AG04450 (cell line): ENCODE measurements at regions not wholly inside any gene's neighbourhood (a gene's known extent, or its start where the extent isn't known, plus 50 kb on each side); places are given as distances from the start of the nearest gene placed in this dataset.

ENCODE experiments used
- CTCF ChIA-PET: fragments of 300-600, 350-600 bp; formaldehyde crosslinking; extraction: SDS; loops from one replicate; lab custom pipeline; 2022; ENCODE audit warnings: antibody characterized with exemption, inconsistent platforms; lab: Charles Lee
- POLR2A ChIA-PET: fragments of 350-600 bp; formaldehyde crosslinking; extraction: SDS; loops from one replicate; lab custom pipeline; 2021; ENCODE audit warnings: antibody characterized with exemption, inconsistent platforms; lab: Yijun Ruan, JAX
- DNase-seq: peaks from one replicate; pipeline ENCODE4 v3.0.0-alpha.2; 2011; ENCODE audit warnings: low read depth, low spot score
- H3K27ac ChIP-seq: one replicate; pipeline ENCODE4 v1.5.1; 2012; ENCODE audit warnings: low read depth, low read length, control low read depth
- H3K27me3 ChIP-seq: one replicate; pipeline ENCODE4 v1.6.0; 2012; ENCODE audit warnings: low read length; ENCODE audit not compliant: control insufficient read depth, insufficient read depth
- H3K4me3 ChIP-seq: 2 replicates; pipeline ENCODE4 v1.5.1; 2011; ENCODE audit warnings: mild to moderate bottlenecking, low read depth, low read length, control low read depth
- H3K9me3 ChIP-seq: 2 replicates; pipeline ENCODE4 v1.5.1; 2012; ENCODE audit warnings: low read length; ENCODE audit not compliant: control insufficient read depth, insufficient read depth
- TF ChIP-seq, protein P1 (sequence below): IDR thresholded peaks from 2 replicates; pipeline ENCODE4 v1.5.1; 2011; ENCODE audit warnings: low read depth, low read length, control low read depth, inconsistent platforms

DNA sequence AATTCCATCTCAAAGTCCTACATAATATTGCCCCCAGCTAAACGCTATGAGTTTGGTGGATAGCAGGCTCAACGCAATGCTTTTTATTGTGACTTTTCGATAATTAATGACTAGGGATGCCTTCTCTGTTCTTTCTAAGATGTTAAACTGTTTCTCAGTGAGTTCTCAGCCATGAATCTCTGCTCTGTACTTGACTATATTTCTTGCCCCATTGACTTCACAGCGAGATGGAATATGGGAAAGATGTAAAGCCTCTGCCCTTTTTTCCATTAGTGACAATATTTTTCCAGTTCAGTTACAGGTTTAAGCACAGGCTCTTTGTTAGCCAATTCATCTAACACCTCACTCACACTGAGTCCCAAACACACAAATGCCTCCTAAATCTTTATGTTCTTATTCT lies 1022.0 kb downstream of the ADGRL3 start:
- POLR2A ChIA-PET: no interaction called here
- H3K27me3 ChIP-seq: no peaks in the 10 kb centered on the region
- H3K9me3 ChIP-seq: no peaks in the 10 kb centered on the region
- TF ChIP-seq, protein P1, sequence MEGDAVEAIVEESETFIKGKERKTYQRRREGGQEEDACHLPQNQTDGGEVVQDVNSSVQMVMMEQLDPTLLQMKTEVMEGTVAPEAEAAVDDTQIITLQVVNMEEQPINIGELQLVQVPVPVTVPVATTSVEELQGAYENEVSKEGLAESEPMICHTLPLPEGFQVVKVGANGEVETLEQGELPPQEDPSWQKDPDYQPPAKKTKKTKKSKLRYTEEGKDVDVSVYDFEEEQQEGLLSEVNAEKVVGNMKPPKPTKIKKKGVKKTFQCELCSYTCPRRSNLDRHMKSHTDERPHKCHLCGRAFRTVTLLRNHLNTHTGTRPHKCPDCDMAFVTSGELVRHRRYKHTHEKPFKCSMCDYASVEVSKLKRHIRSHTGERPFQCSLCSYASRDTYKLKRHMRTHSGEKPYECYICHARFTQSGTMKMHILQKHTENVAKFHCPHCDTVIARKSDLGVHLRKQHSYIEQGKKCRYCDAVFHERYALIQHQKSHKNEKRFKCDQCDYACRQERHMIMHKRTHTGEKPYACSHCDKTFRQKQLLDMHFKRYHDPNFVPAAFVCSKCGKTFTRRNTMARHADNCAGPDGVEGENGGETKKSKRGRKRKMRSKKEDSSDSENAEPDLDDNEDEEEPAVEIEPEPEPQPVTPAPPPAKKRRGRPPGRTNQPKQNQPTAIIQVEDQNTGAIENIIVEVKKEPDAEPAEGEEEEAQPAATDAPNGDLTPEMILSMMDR: no peak
- H3K27ac ChIP-seq: no peak overlapping the region
- no peak for DNase-seq
- CTCF ChIA-PET: no interaction called here
- H3K4me3 ChIP-seq: no peak overlapping the region

DNA sequence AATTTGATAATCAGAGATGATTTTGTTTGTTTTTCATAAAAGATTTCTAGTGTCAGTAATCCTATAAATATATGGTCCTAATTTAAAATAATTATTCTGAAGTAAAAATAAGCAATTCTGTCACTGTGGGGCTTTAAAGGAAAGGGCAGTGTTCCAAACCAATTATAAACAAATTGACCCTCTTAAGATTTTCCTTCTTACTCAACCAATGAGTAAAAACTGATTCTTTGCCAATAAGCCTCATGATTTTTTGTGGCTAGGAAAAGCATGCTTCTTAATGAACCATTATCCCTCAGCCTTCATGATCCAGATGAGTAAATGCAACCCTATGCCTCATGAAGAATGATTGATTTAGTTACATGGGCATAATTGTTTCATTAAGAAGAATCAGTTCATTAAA lies 1010.4 kb downstream of the ADGRL3 start:
- H3K4me3 ChIP-seq: no peak overlapping the region
- H3K27ac ChIP-seq: no peak overlapping the region
- POLR2A ChIA-PET: no interaction called here
- TF ChIP-seq, protein P1: no peak
- no peak for DNase-seq
- no peaks in the 10 kb centered on the region for H3K27me3 ChIP-seq
- CTCF ChIA-PET: no interaction called here
- H3K9me3 ChIP-seq: no peaks in the 10 kb centered on the region

DNA sequence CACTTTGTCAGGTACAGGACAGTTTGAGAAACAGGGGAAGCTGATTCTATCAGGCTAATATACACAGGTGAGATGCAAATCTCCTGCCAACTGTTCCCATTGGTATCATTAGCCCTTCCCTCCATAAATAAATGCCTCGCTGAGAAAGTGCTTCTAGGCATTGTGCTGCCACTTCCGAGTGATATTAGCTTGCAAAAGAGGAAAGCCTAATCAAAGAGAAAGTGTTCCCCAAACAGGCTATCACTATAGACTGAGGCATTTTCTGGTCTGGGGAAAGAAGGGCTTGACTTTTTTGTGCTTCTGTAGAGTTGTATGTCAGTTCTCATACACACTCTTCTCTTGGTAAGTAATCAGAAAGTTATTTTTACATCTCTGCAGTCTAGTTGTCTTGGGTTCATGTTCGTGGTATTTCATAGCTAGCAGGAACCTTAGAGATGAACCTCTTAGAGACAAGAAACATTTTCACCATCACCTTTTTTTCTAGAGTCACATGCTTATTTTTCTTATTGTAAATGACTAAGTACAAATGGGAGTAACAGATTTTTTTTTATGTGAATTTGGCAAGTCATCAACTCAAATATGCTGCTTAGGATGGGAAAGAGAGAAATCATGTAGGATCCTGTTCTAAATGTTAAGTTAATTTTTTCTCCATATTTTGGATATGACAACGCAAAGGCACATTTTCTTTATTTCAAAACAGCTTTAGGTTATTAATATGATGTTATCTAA lies 1009.8 kb downstream of the ADGRL3 start:
- Histone ChIP-seq H3K27me3 (no peaks in the 10 kb centered on the region), H3K4me3 (no peak overlapping the region), H3K9me3 (no peaks in the 10 kb centered on the region), H3K27ac (no peak overlapping the region)
- POLR2A ChIA-PET: no interaction called here
- no peak for DNase-seq
- TF ChIP-seq, protein P1: no peak
- CTCF ChIA-PET: interaction anchor here (0.6 kb wide), 1 partner anchor 728 kb away, joined by 3 read pairs; no protein-coding TSS in a partner anchor

DNA sequence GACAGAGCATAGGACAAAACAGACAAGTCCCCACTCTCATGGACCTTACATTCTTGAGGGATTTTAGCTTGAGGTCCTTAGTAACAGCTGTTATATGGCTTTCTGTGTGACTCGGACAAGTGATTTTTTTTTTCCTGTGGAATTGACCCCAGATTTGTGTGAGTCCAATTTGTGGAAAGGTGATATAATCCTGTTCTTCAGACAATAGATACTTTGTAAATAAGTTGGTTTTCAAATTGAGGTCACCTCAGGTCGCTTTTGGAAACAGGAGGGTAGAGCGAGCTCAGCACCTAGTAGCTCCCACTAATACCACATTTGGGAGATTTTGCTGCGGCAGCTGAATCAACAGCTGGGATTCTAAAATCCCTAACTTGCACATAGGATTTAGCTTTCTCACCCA lies 1008.8 kb downstream of the ADGRL3 start:
- DNase-seq: no peak
- H3K9me3 ChIP-seq: peaks cover 3% of the 10 kb centered on the region; the same call in 1 of the 2 replicates
- H3K27ac ChIP-seq: no peak overlapping the region
- ChIA-PET CTCF (interaction anchor here (0.6 kb wide), 1 partner anchor 729 kb away, joined by 3 read pairs; no protein-coding TSS in a partner anchor), POLR2A (no interaction called here)
- no peak overlapping the region for H3K4me3 ChIP-seq
- TF ChIP-seq, protein P1: no peak
- no peaks in the 10 kb centered on the region for H3K27me3 ChIP-seq

DNA sequence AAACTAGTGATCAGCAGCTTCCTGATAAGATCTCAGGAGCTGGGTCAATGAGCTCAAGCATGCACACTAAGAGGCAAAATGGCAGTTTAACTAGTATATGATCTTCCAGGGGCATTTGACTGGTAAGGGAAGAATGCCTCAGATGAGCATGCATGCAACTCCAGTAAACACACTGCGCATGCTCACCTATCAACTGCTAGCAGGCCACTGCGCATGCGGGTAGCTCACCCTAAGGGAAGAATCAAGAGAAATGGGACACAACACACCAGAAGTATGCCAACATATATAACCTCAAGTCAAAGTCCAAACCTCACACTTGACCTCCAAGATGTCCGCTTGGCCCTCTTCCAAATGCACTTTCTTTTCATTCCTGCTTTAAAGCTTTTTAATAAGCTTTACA lies 1004.0 kb downstream of the ADGRL3 start:
- POLR2A ChIA-PET: no interaction called here
- Histone ChIP-seq H3K4me3 (no peak overlapping the region), H3K27me3 (no peaks in the 10 kb centered on the region), H3K9me3 (peaks cover 5% of the 10 kb centered on the region; the same call in 1 of the 2 replicates), H3K27ac (no peak overlapping the region)
- no peak for DNase-seq
- CTCF ChIA-PET: no interaction called here
- TF ChIP-seq, protein P1: no peak
